Stimulated activated CD4-positive, alpha-beta T cell treated with anti-CD3 and anti-CD28 coated beads, Interleukin-1b, Interleukin-23, amount 100 ng/mL, for 48 hours (primary cell): ENCODE measurements at regions not wholly inside any gene's neighbourhood (a gene's known extent, or its start where the extent isn't known, plus 50 kb on each side); places are given as distances from the start of the nearest gene placed in this dataset.

Source experiments
- DNase-seq: peaks from one replicate; pipeline ENCODE4 v3.0.0-alpha.2; 2020

- DNase-seq: no peak
Observed at GRCh38 chr10:108141064-108141463, 976.6 kb upstream of the SORCS1 start.

DNA sequence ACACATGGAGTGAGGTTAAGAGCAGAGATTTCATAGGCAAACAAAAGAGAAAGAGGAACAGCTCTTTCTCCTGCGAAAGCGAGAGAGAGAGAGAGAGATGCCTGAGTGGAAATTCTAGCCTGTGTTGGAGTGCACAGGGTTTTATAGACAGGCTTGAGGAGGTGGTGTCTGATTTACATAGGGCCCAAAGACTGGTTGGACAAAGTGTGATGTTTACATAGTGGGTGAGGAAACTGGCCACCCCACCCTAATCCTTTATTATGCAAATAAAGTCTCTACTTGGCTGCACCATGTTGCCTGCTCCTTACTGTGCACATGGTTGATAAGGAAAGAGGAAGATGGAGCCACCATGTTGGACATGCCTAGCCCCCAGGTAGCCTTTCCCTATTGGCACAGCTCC is 967.8 kb upstream of the SORCS1 start:
- DNase-seq: no peak

GRCh38 chr10:108130575-108130974 is 966.1 kb upstream of the SORCS1 start:
- DNase-seq: no peak

DNA sequence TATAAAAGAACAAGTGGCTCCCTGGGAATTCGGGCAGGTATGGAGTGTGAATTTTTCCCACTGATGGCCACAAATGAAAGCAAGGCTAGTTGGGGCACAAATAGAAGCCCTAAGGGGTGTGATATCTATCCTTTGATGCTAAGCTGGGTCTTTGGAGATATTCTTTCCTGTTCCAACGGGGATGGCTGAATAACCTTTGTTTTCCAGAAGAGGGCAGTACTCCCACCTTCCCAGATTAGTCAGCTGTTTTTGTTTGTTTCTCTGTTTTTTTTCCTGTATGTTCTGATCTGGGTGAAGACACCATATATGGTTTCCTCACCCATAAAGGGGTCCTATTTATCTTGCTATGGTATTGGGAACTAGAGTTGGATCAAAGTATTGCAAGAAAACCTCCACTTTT is 947.7 kb upstream of the SORCS1 start:
- DNase-seq: no peak

- DNase-seq: no peak
Observed at GRCh38 chr10:108104551-108105156, 940.1 kb upstream of the SORCS1 start.

- DNase-seq: no peak
Observed at GRCh38 chr10:108097258-108097657, 932.8 kb upstream of the SORCS1 start.

DNA sequence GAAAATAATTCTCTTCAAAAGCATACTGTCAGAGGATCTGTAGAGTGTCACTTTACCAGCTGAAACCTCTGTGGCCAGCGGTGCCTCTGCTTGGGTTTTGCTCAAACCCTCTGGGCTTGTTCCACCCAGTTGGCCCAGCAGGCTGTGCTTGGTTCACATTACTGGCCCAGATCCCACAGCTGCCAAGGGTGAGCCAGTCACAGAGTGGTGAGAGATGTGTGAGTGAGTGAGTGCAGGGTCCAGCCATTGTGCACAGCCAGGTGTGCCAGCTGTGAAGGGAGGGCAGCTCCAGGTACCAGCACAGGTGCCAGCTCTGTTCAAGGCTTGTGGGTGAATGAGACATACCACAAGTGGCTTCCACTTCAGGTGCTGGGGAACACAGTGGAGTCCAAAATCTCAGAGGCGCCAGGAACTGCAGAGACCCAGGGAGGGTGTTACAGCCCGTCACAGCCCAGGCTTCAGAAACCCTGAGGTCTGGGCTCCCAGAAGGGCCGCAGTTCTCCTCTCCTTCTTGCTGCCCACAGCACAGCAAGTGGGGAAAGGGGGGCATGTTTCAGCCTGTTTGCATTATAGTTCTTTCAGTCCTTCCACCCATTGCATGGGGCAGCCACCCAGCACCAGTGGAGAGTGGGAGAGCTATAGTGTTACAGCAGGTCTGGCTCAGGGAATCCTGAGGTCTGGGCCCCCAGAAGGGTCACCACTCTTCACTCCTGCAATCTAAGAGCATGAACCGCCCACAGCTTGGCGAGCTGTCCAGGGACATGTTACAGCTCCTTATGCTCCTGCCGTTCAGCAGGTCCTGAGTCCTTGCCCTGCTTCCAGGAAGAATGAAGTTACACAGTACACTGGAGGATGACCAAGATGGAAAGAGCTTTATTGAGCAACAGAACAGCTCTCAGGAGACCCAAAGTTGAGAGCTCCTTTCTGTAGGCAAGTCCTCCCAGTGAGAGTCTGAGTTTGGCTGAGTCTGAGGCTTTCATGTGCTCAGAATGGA is 931.7 kb upstream of the SORCS1 start:
- no peak for DNase-seq

GRCh38 chr10:108090476-108091215 is 926.1 kb upstream of the SORCS1 start:
- no peak for DNase-seq

DNA sequence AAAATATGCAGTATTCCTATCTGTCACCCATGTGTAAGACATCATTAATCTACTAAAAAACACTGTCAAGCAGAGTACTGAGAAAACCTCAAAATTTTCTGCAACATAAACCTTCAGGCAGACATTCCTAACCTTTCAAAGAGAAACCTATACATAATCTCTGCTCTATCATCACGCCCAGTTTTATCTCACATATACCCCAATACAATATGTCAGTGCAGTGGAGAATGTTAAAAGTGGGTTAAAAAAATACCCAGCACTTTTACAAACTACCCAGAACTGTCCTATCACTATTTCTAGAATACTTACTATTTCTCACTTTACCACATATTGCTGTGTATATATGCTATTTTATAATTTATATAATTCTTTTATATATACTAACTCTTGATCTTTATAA is 922.0 kb upstream of the SORCS1 start:
- DNase-seq: no peak

- DNase-seq: no peak
Observed at GRCh38 chr10:108082596-108082995, 918.1 kb upstream of the SORCS1 start.

GRCh38 chr10:108078263-108078662 is 913.8 kb upstream of the SORCS1 start:
- DNase-seq: no peak

DNA sequence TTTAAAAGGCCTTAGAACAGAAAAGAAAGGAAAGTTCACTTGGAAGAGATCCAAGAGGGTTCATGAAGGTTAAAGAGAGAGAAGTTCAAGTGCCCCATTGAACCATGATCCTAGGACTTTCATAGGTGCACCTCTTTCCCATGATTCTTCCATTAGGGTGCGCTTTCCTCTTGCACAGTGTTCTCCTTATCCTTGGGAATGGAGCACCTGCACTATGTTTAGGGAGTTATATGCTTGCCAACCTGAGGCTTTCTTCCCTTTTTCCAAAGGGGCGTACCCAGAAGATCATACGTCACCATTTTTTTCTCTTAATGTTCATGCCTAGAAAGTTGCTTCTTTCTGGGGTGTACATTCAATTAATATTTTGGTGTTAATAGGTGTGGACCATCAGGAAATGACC is 908.0 kb upstream of the SORCS1 start:
- no peak for DNase-seq

GRCh38 chr10:108070789-108071188 is 906.3 kb upstream of the SORCS1 start:
- DNase-seq: no peak

DNA sequence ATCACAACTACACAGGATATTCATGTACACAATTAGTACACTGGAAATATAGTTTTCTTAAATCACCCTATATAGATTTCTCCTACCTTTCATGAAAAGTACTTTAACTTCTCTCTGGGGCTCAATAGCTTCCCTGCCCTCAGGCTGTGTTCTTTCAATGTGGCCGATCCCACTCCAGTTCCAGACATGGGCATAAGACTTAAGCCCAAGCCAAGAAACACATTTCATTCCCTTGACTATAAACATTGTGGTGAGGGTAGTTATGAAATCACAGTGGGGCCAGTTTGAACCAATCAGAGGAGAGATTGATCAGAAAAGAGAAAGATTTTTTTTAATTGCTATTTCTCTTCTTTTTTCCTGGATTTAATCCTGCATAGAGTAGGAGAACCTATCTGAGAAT is 904.6 kb upstream of the SORCS1 start:
- no peak for DNase-seq

DNA sequence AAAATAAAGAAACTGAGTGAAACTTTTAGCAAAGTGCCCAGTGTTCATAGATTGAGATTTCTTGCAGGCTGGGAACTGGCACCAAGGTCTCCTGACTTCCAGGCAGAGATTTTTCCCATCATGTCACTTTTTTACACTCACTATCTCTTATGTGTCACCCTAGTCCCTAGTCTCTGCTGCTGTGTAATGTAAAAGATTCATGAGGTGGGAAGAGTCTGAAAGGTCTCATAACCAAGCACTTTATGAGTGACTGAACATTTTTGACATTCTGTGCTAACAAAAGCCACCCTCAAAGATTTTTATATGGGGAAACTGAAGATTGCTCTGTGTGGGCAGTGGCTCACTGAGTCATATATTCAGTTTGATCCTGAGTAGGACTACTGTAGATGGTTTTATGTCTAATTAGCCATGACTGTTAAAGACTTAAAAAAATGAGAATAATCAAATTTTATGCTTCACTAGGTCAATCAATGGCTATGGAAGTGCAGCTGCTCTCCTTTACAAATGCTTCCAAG is 900.3 kb upstream of the SORCS1 start:
- no peak for DNase-seq

DNA sequence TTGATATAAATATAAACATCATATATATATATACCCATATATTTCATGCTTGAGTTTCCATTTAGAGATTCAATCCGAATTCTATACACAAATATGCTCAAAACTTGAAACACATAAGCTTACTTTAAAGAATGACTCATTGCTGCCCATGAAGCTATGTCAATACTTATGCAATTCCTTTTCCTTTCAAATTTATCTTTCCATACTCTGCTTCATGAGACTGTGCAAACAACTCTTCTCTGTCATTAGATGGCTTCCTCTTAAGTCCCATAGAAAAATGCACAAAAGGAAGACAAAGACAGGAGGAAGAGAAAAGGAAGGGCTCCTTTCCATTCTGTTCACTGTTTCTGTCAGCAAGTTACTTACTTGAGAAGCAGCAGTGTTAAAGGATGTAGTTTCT is 895.7 kb upstream of the SORCS1 start:
- DNase-seq: no peak

GRCh38 chr10:108055506-108055905 is 891.0 kb upstream of the SORCS1 start:
- no peak for DNase-seq

GRCh38 chr10:108052981-108053380 is 888.5 kb upstream of the SORCS1 start:
- DNase-seq: no peak

DNA sequence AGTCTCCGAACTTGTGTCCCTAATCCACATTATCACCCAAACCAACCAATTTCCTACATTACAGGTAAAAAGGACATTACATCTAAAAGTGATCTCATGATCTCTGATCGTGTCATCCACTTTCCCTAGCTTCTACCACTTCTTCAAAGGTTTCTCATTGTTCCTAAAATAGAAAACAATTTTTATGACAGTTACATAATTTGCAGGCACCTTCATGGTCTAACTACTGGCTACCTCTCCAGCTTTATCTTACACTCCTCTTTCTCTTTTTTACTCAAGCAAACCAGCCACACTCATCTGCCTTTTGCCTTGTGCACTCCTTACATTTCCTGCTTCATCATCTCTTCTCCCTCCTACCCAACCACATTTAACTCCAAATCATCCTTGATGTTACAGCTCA is 886.7 kb upstream of the SORCS1 start:
- no peak for DNase-seq

- no peak for DNase-seq
Observed at GRCh38 chr10:108050626-108051025, 886.1 kb upstream of the SORCS1 start.

DNA sequence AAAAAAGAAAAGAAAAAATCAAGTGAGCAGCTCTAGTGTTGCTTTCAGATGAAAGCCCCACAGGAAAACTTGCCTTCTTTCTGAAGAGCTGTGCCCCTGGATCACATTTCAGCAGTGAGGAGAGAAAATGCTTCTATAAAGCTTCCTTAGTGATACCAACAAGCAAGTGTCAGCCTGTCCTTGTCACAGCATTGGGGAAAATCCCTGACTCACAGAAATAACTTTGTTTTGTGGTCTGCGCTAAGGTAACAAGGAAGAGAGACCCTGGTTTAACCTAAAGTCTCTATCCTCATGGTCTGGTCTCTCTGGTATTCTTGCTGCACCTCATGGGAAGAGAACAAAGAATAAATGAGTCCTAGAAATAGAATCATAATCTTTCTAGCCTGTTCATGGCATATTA is 885.2 kb upstream of the SORCS1 start:
- DNase-seq: no peak

GRCh38 chr10:108048898-108049297 is 884.4 kb upstream of the SORCS1 start:
- no peak for DNase-seq

DNA sequence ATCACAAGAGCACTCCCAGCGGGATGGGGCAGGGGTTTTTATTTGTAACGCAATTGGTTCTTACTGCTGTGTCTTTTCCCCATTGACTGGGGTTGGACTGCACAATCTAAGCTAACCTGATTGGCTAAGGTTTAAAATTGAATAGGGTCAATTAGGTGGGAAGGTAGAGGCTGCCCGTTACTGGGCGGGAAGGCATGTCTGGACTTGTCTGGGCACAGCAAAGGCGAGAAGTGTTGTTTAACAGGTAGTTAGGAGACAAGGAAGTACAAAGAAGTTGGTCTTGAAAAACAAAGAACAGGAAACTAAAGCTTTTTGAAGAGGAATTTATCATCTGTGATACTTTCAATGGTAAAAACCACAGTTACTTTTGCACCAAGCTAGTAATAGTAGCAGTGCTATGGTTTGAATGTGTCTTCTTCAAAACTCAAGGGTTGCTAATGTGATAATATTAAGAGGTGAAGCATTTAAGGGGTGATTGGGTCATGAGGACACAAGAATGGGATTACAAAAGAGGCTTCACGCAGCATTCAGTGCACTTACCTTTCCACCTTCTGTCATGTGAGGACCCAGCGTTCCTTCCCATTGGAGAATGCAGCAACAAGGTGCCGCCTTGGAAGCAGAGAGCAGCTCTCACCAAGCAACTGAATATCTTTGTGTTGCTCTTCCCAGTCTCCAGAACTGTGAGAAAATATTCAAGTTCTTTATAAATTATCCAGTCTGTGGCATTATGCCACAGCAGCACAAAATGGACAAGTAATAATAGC is 875.5 kb upstream of the SORCS1 start:
- no peak for DNase-seq
